Ovary (tissue), 3 donors: ENCODE measurements at regions not wholly inside any gene's neighbourhood (a gene's known extent, or its start where the extent isn't known, plus 50 kb on each side); places are given as distances from the start of the nearest gene placed in this dataset.

Experiments
- EP300 ChIP-seq: sonication (generic); formaldehyde crosslinking; IDR thresholded peaks from one replicate; pipeline ENCODE4 v1.6.1; 2017; ENCODE audit warnings: antibody characterized with exemption
- POLR2A ChIP-seq: fragments of 450-650 bp; IDR thresholded peaks from one replicate; pipeline ENCODE4 v1.6.1; 2017; ENCODE audit warnings: antibody characterized with exemption, mild to moderate bottlenecking, moderate library complexity
- TF ChIP-seq, protein P1 (sequence below), 3 donors: fragments of 450-650 bp in 2 of 3; fragments of 200-600 bp in 1 of 3; IDR thresholded peaks; one replicate each; pipeline versions ENCODE4 v1.5.1 to v1.8.0; 2016 to 2022; ENCODE audit warnings: antibody characterized with exemption in 3 of 3, mild to moderate bottlenecking in 1 of 3
- donor health status: DM: no; HTN: no; CAD: no.

DNA sequence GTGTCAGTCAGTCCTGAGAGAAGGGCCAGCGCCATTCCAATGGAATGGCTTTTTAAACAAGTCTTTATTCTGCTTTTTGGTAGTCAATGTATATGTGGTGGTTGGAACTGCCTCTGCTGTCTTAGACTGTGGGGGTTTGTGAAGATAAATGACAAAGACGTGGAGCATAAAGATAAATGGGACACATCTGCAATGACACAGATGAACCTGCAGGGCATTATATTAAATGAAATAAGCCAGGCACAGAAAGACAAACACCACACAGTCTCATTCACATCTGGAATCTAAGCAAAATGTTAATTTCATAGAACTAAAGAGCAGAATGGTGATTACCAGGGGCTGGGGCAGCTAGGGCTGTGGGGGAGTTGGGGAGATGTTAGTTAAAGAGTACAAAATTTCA, 912.8 kb upstream of the MAN1A1 start:
- TF ChIP-seq, protein P1, sequence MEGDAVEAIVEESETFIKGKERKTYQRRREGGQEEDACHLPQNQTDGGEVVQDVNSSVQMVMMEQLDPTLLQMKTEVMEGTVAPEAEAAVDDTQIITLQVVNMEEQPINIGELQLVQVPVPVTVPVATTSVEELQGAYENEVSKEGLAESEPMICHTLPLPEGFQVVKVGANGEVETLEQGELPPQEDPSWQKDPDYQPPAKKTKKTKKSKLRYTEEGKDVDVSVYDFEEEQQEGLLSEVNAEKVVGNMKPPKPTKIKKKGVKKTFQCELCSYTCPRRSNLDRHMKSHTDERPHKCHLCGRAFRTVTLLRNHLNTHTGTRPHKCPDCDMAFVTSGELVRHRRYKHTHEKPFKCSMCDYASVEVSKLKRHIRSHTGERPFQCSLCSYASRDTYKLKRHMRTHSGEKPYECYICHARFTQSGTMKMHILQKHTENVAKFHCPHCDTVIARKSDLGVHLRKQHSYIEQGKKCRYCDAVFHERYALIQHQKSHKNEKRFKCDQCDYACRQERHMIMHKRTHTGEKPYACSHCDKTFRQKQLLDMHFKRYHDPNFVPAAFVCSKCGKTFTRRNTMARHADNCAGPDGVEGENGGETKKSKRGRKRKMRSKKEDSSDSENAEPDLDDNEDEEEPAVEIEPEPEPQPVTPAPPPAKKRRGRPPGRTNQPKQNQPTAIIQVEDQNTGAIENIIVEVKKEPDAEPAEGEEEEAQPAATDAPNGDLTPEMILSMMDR (IDR thresholded peaks at IDR 0.05), result no peak
- TF ChIP-seq EP300, result no peak
- no peak for TF ChIP-seq POLR2A
